HL-60 (cell line): ENCODE measurements at regions not wholly inside any gene's neighbourhood (a gene's known extent, or its start where the extent isn't known, plus 50 kb on each side); places are given as distances from the start of the nearest gene placed in this dataset.

ENCODE experiments used
- DNase-seq, 2 experiments: peaks; one replicate each; pipeline ENCODE4 v3.0.0-alpha.2; 2010 to 2020; ENCODE audit warnings: low read depth in 1 of 2, low spot score in 1 of 2
- H3K27ac ChIP-seq: fragments of 250-450 bp; sonication (Bioruptor Pico); replicated peaks from 2 replicates; pipeline ENCODE4 v1.5.1; 2020; ENCODE audit warnings: mild to moderate bottlenecking, moderate library complexity
- H3K27me3 ChIP-seq: fragments of 250-450 bp; sonication (Bioruptor Pico); 2 replicates; pipeline ENCODE4 v1.5.1; 2021; ENCODE audit warnings: mild to moderate bottlenecking, moderate library complexity; ENCODE audit not compliant: insufficient read depth, poor library complexity, severe bottlenecking
- H3K4me3 ChIP-seq: replicated peaks from 2 replicates; pipeline ENCODE4 v1.5.1; 2011; ENCODE audit warnings: mild to moderate bottlenecking, control low read depth, low read length; ENCODE audit not compliant: insufficient read depth
- CTCF ChIP-seq: IDR thresholded peaks from one replicate; pipeline ENCODE4 v1.5.1; 2011; ENCODE audit warnings: low read length, control low read depth, inconsistent platforms; ENCODE audit not compliant: insufficient read depth
- GABPA ChIP-seq: IDR thresholded peaks from 2 replicates; pipeline ENCODE4 v1.6.1; 2012; ENCODE audit warnings: low read depth
- POLR2AphosphoS5 ChIP-seq: IDR thresholded peaks from 2 replicates; pipeline ENCODE4 v1.6.1; 2012; ENCODE audit warnings: low read depth
- SPI1 ChIP-seq: IDR thresholded peaks from 2 replicates; pipeline ENCODE4 v1.6.1; 2012; ENCODE audit warnings: low read depth, mild to moderate bottlenecking, borderline replicate concordance
- TF ChIP-seq, protein P1 (sequence below): IDR thresholded peaks from 2 replicates; pipeline ENCODE4 v1.6.1; 2012; ENCODE audit warnings: low read depth; ENCODE audit not compliant: insufficient replicate concordance

GRCh38 chr5:126020770-126021169 lies 402.4 kb upstream of the GRAMD2B start:
- DNase-seq = no peak
- TF ChIP-seq CTCF (no peak), SPI1 (no peak), POLR2AphosphoS5 (no peak), GABPA (no peak)
- TF ChIP-seq, protein P1, sequence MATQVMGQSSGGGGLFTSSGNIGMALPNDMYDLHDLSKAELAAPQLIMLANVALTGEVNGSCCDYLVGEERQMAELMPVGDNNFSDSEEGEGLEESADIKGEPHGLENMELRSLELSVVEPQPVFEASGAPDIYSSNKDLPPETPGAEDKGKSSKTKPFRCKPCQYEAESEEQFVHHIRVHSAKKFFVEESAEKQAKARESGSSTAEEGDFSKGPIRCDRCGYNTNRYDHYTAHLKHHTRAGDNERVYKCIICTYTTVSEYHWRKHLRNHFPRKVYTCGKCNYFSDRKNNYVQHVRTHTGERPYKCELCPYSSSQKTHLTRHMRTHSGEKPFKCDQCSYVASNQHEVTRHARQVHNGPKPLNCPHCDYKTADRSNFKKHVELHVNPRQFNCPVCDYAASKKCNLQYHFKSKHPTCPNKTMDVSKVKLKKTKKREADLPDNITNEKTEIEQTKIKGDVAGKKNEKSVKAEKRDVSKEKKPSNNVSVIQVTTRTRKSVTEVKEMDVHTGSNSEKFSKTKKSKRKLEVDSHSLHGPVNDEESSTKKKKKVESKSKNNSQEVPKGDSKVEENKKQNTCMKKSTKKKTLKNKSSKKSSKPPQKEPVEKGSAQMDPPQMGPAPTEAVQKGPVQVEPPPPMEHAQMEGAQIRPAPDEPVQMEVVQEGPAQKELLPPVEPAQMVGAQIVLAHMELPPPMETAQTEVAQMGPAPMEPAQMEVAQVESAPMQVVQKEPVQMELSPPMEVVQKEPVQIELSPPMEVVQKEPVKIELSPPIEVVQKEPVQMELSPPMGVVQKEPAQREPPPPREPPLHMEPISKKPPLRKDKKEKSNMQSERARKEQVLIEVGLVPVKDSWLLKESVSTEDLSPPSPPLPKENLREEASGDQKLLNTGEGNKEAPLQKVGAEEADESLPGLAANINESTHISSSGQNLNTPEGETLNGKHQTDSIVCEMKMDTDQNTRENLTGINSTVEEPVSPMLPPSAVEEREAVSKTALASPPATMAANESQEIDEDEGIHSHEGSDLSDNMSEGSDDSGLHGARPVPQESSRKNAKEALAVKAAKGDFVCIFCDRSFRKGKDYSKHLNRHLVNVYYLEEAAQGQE = no peak

DNA sequence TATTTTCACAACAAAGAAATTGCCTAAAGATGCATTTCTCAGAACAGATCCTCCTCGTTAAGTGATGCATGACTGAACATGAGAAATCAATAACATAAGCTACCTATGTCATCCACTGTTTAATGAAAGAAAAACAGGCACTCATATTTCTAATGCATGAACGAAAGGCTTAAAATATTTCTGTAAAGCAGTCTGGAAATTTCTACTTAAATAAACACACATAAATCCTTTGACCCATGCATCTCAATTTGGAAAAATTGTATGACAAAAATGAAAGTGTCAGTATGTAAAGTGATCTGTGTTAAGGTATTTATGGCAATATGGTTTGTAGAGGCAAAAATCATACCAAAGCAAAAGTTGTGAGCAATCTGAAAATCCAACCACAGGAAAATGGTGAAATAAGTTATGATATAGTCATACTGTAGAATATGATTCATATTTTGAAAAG lies 399.2 kb upstream of the GRAMD2B start:
- Histone ChIP-seq H3K27ac (no peak overlapping the region), H3K4me3 (no peak overlapping the region), H3K27me3 (no peaks in the 10 kb centered on the region)
- TF ChIP-seq SPI1 (no peak), GABPA (no peak), CTCF (no peak)
- TF ChIP-seq, protein P1 = no peak
- no peak for DNase-seq

More at GRCh38 chr5:126020770-126021169, 402.4 kb upstream of the GRAMD2B start:
- no peaks in the 10 kb centered on the region for H3K27me3 ChIP-seq
- no peak overlapping the region for H3K4me3 ChIP-seq
- no peak overlapping the region for H3K27ac ChIP-seq

- TF ChIP-seq, protein P1 = no peak
- TF ChIP-seq CTCF (no peak), SPI1 (no peak), POLR2AphosphoS5 (no peak), GABPA (no peak)
- Histone ChIP-seq H3K27ac (no peak overlapping the region), H3K4me3 (no peak overlapping the region), H3K27me3 (no peaks in the 10 kb centered on the region)
- DNase-seq = no peak
Observed at GRCh38 chr5:126027149-126027548, 396.1 kb upstream of the GRAMD2B start.
